ENCODE measurements at regions not wholly inside any gene's neighbourhood (a gene's known extent, or its start where the extent isn't known, plus 50 kb on each side); places are given as distances from the start of the nearest gene placed in this dataset.

DNA sequence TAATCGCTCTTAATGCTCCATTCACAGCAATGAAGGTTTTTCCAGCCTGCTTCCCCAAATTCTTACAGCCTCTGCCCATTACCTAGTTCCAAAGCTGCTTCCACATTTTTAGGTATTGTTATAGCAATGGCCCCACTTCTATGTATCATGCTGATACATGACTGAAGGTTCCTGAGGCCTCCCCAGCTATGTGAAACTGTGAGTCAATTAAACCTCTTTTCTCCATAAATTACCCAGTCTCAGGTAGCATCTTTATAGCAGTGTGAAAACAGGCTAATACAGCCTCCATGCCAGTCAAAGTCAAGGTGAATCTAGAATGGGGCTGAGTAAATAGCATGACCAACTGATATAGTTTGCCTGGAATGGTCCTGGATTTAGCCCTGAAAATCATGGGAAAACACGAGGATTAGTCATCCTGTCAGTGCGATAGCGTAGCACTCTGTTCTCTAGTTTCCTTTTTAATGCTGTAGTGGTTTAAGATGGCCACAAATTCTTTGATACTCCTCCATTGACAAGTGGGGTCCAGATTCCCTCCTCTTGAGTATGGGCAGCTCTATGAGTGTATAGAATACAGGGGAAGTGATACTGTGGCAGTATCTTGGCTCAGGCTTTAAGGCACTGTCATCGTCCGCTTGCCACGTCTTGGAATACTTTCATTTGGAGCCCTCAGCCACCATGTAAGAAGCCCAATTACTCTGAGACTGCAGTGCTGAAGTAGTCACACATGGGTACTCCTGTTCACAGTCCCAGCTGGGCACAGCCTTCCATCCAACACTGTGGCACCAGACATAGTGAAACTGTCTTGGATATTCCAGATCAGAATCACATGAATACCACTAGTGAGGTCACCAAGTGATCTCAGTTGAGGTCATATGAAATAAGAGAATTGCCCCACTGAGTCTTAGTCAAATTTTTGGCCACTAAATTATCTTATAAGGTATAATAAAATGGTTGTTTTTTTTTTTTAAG is 94.0 kb upstream of the PLCL2 start:
- no peaks in the 10 kb centered on the region for H3K4me1 ChIP-seq (ENCODE audit: control insufficient read depth in 1 of 2, insufficient read depth in 2 of 2, low read length in 2 of 2)
- no peak overlapping the region for H2AFZ ChIP-seq (ENCODE audit: low read depth, low read length, poor library complexity, severe bottlenecking)
- ATAC-seq: no peak
- ChIA-PET POLR2A (no interaction called here), RAD21 (ENCODE audit: low non-redundant PET in 1 of 2, low total read pairs in 2 of 2, uncharacterized antibody in 2 of 2, unreplicated experiment in 2 of 2) (no interaction called here), CTCF (no interaction called here)
- H3K27ac ChIP-seq (ENCODE audit: low read depth, low read length): no peak overlapping the region
- TF ChIP-seq, protein P1, sequence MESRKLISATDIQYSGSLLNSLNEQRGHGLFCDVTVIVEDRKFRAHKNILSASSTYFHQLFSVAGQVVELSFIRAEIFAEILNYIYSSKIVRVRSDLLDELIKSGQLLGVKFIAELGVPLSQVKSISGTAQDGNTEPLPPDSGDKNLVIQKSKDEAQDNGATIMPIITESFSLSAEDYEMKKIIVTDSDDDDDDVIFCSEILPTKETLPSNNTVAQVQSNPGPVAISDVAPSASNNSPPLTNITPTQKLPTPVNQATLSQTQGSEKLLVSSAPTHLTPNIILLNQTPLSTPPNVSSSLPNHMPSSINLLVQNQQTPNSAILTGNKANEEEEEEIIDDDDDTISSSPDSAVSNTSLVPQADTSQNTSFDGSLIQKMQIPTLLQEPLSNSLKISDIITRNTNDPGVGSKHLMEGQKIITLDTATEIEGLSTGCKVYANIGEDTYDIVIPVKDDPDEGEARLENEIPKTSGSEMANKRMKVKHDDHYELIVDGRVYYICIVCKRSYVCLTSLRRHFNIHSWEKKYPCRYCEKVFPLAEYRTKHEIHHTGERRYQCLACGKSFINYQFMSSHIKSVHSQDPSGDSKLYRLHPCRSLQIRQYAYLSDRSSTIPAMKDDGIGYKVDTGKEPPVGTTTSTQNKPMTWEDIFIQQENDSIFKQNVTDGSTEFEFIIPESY (IDR thresholded peaks at IDR 0.05; ENCODE audit: extremely low read depth, insufficient replicate concordance, low read length): no peak
- TF ChIP-seq YY1 (IDR thresholded peaks at IDR 0.05; ENCODE audit: extremely low read depth, insufficient replicate concordance, low read depth, low read length) (no peak), JUND (IDR thresholded peaks at IDR 0.05) (no peak), SRF (IDR thresholded peaks at IDR 0.05; ENCODE audit: low read depth) (no peak), CEBPB (IDR thresholded peaks at IDR 0.05; ENCODE audit: low read depth) (no peak), EZH2phosphoT487 (IDR thresholded peaks at IDR 0.05; ENCODE audit: borderline replicate concordance) (no peak), EZH2 (IDR thresholded peaks at IDR 0.05) (no peak), RAD21 (IDR thresholded peaks at IDR 0.05; ENCODE audit: low read depth) (no peak), SIN3A (IDR thresholded peaks at IDR 0.05; ENCODE audit: low read depth) (no peak), FOSL1 (IDR thresholded peaks at IDR 0.05; ENCODE audit: low read depth) (no peak), ZFX (IDR thresholded peaks at IDR 0.05) (no peak), EGR1 (IDR thresholded peaks at IDR 0.05; ENCODE audit: low read depth) (no peak)
- no peak overlapping the region for H3K4me3 ChIP-seq (replicated peaks in 1 of 2; ENCODE audit: low read depth in 1 of 2, low read length in 2 of 2)
- H3K9ac ChIP-seq (ENCODE audit: low read length): no peak overlapping the region
- intact Hi-C loops (cut with micrococcal nuclease): no loop called here
- no peaks in the 10 kb centered on the region for H3K9me2 ChIP-seq (ENCODE audit: insufficient read depth)
- no peak overlapping the region for H3K4me2 ChIP-seq (ENCODE audit: low read length)
- DNase-seq (ENCODE audit: low read depth, low spot score): no peak
- H3K79me2 ChIP-seq (ENCODE audit: insufficient read depth, low read length): no peaks in the 10 kb centered on the region
- no peaks in the 10 kb centered on the region for H4K20me1 ChIP-seq (ENCODE audit: insufficient read depth)
- H3K27me3 ChIP-seq (ENCODE audit: insufficient read depth, low read length): 0 out of 2 replicates have a peak, but pooled peaks cover 5% of the 10 kb centered on the region
- no peaks in the 10 kb centered on the region for H3K36me3 ChIP-seq (ENCODE audit: control insufficient read depth in 1 of 2, insufficient read depth in 2 of 2, low read length in 2 of 2)
- no TSS peak for BruUV-seq (replicated peaks)
- no peaks in the 10 kb centered on the region for H3K9me3 ChIP-seq (ENCODE audit: control insufficient read depth in 1 of 2, insufficient read depth in 1 of 2, low read depth in 1 of 2, low read length in 2 of 2)

Measured in HCT116 (cell line).